ENCODE measurements at regions not wholly inside any gene's neighbourhood (a gene's known extent, or its start where the extent isn't known, plus 50 kb on each side); places are given as distances from the start of the nearest gene placed in this dataset.

GRCh38 chr2:136534811-136535210, 230.5 kb upstream of the THSD7B start:
- H3K36me3 Mint-ChIP-seq (ENCODE audit: low read depth) = no peaks in the 10 kb centered on the region
- DNase-seq (no peak), ATAC-seq (no peak)
- H3K4me3 Mint-ChIP-seq = no peak overlapping the region
- H3K27me3 Mint-ChIP-seq = peaks cover 14% of the 10 kb centered on the region
- H3K4me1 Mint-ChIP-seq = no peaks in the 10 kb centered on the region
- H3K27ac Mint-ChIP-seq = no peak overlapping the region
- no peaks in the 10 kb centered on the region for H3K9me3 ChIP-seq (ENCODE audit: control insufficient read depth, low read length, poor library complexity, severe bottlenecking)

GRCh38 chr2:136532171-136532570, 233.2 kb upstream of the THSD7B start:
- ATAC-seq (no peak), DNase-seq (no peak)
- peaks cover 20% of the 10 kb centered on the region for H3K27me3 Mint-ChIP-seq
- no peak overlapping the region for H3K4me3 Mint-ChIP-seq
- no peaks in the 10 kb centered on the region for H3K4me1 Mint-ChIP-seq
- no peaks in the 10 kb centered on the region for H3K36me3 Mint-ChIP-seq (ENCODE audit: low read depth)
- H3K27ac Mint-ChIP-seq = no peak overlapping the region
- H3K9me3 ChIP-seq (ENCODE audit: control insufficient read depth, low read length, poor library complexity, severe bottlenecking) = no peaks in the 10 kb centered on the region

- Mint-ChIP-seq H3K27me3 (peaks cover 20% of the 10 kb centered on the region), H3K36me3 (ENCODE audit: low read depth) (no peaks in the 10 kb centered on the region), H3K27ac (no peak overlapping the region), H3K4me1 (no peaks in the 10 kb centered on the region), H3K4me3 (no peak overlapping the region)
- H3K9me3 ChIP-seq (ENCODE audit: control insufficient read depth, low read length, poor library complexity, severe bottlenecking) = no peaks in the 10 kb centered on the region
- DNase-seq (no peak), ATAC-seq (no peak)
Observed at GRCh38 chr2:136531731-136532130, 233.6 kb upstream of the THSD7B start.

- no peak overlapping the region for H3K27ac Mint-ChIP-seq
Observed at GRCh38 chr2:136530146-136530545, 235.2 kb upstream of the THSD7B start.

GRCh38 chr2:136527560-136527959, 237.8 kb upstream of the THSD7B start:
- Mint-ChIP-seq H3K27ac (no peak overlapping the region), H3K4me1 (no peaks in the 10 kb centered on the region), H3K4me3 (no peak overlapping the region), H3K27me3 (peaks cover 15% of the 10 kb centered on the region), H3K36me3 (ENCODE audit: low read depth) (no peaks in the 10 kb centered on the region)
- H3K9me3 ChIP-seq (ENCODE audit: control insufficient read depth, low read length, poor library complexity, severe bottlenecking) = no peaks in the 10 kb centered on the region
- no peak for ATAC-seq
- DNase-seq = no peak

More at GRCh38 chr2:136530146-136530545, 235.2 kb upstream of the THSD7B start:
- H3K9me3 ChIP-seq (ENCODE audit: control insufficient read depth, low read length, poor library complexity, severe bottlenecking) = no peaks in the 10 kb centered on the region
- H3K4me3 Mint-ChIP-seq = no peak overlapping the region
- ATAC-seq (no peak), DNase-seq (no peak)
- H3K4me1 Mint-ChIP-seq = no peaks in the 10 kb centered on the region
- peaks cover 15% of the 10 kb centered on the region for H3K27me3 Mint-ChIP-seq
- H3K36me3 Mint-ChIP-seq (ENCODE audit: low read depth) = no peaks in the 10 kb centered on the region

GRCh38 chr2:136522724-136523123, 242.6 kb upstream of the THSD7B start:
- DNase-seq (no peak), ATAC-seq (no peak)
- Mint-ChIP-seq H3K27me3 (peaks cover 14% of the 10 kb centered on the region), H3K27ac (no peak overlapping the region), H3K4me1 (no peaks in the 10 kb centered on the region), H3K4me3 (no peak overlapping the region), H3K36me3 (ENCODE audit: low read depth) (no peaks in the 10 kb centered on the region)
- no peaks in the 10 kb centered on the region for H3K9me3 ChIP-seq (ENCODE audit: control insufficient read depth, low read length, poor library complexity, severe bottlenecking)

- Mint-ChIP-seq H3K27ac (no peak overlapping the region), H3K4me3 (no peak overlapping the region), H3K27me3 (peaks cover 45% of the 10 kb centered on the region), H3K4me1 (no peaks in the 10 kb centered on the region), H3K36me3 (ENCODE audit: low read depth) (no peaks in the 10 kb centered on the region)
- no peak for ATAC-seq
- DNase-seq = no peak
- H3K9me3 ChIP-seq (ENCODE audit: control insufficient read depth, low read length, poor library complexity, severe bottlenecking) = no peaks in the 10 kb centered on the region
Observed at GRCh38 chr2:136517716-136518115, 247.6 kb upstream of the THSD7B start.

GRCh38 chr2:136510244-136510643, 255.1 kb upstream of the THSD7B start:
- ATAC-seq (no peak), DNase-seq (no peak)
- H3K36me3 Mint-ChIP-seq (ENCODE audit: low read depth) = no peaks in the 10 kb centered on the region
- H3K27ac Mint-ChIP-seq = no peak overlapping the region
- no peaks in the 10 kb centered on the region for H3K4me1 Mint-ChIP-seq
- peaks cover 56% of the 10 kb centered on the region for H3K27me3 Mint-ChIP-seq
- H3K9me3 ChIP-seq (ENCODE audit: control insufficient read depth, low read length, poor library complexity, severe bottlenecking) = no peaks in the 10 kb centered on the region
- no peak overlapping the region for H3K4me3 Mint-ChIP-seq

- H3K4me3 Mint-ChIP-seq = no peak overlapping the region
- peaks cover 46% of the 10 kb centered on the region for H3K27me3 Mint-ChIP-seq
- H3K27ac Mint-ChIP-seq = no peak overlapping the region
- no peak for ATAC-seq
- no peaks in the 10 kb centered on the region for H3K36me3 Mint-ChIP-seq (ENCODE audit: low read depth)
- H3K9me3 ChIP-seq (ENCODE audit: control insufficient read depth, low read length, poor library complexity, severe bottlenecking) = no peaks in the 10 kb centered on the region
- H3K4me1 Mint-ChIP-seq = no peaks in the 10 kb centered on the region
- no peak for DNase-seq
Observed at GRCh38 chr2:136505462-136505861, 259.9 kb upstream of the THSD7B start.

GRCh38 chr2:136502660-136503059, 262.7 kb upstream of the THSD7B start:
- Mint-ChIP-seq H3K27me3 (peaks cover 36% of the 10 kb centered on the region), H3K4me3 (no peak overlapping the region), H3K36me3 (ENCODE audit: low read depth) (no peaks in the 10 kb centered on the region), H3K4me1 (no peaks in the 10 kb centered on the region), H3K27ac (no peak overlapping the region)
- ATAC-seq = no peak
- H3K9me3 ChIP-seq (ENCODE audit: control insufficient read depth, low read length, poor library complexity, severe bottlenecking) = no peaks in the 10 kb centered on the region
- DNase-seq = no peak

GRCh38 chr2:136497709-136498108, 267.6 kb upstream of the THSD7B start:
- H3K9me3 ChIP-seq (ENCODE audit: control insufficient read depth, low read length, poor library complexity, severe bottlenecking) = no peaks in the 10 kb centered on the region
- H3K4me3 Mint-ChIP-seq = no peak overlapping the region
- peaks cover 27% of the 10 kb centered on the region for H3K27me3 Mint-ChIP-seq
- no peaks in the 10 kb centered on the region for H3K36me3 Mint-ChIP-seq (ENCODE audit: low read depth)
- H3K4me1 Mint-ChIP-seq = no peaks in the 10 kb centered on the region
- ATAC-seq (no peak), DNase-seq (no peak)
- H3K27ac Mint-ChIP-seq = no peak overlapping the region

GRCh38 chr2:136496966-136497365, 268.4 kb upstream of the THSD7B start:
- no peak for ATAC-seq
- H3K9me3 ChIP-seq (ENCODE audit: control insufficient read depth, low read length, poor library complexity, severe bottlenecking) = no peaks in the 10 kb centered on the region
- H3K4me1 Mint-ChIP-seq = no peaks in the 10 kb centered on the region
- no peaks in the 10 kb centered on the region for H3K36me3 Mint-ChIP-seq (ENCODE audit: low read depth)
- no peak for DNase-seq
- H3K27ac Mint-ChIP-seq = no peak overlapping the region
- peaks cover 32% of the 10 kb centered on the region for H3K27me3 Mint-ChIP-seq
- no peak overlapping the region for H3K4me3 Mint-ChIP-seq

GRCh38 chr2:136495636-136496035, 269.7 kb upstream of the THSD7B start:
- no peak for ATAC-seq
- DNase-seq = no peak
- H3K27me3 Mint-ChIP-seq = peaks cover 37% of the 10 kb centered on the region
- no peak overlapping the region for H3K27ac Mint-ChIP-seq
- H3K4me1 Mint-ChIP-seq = no peaks in the 10 kb centered on the region
- H3K4me3 Mint-ChIP-seq = no peak overlapping the region
- H3K9me3 ChIP-seq (ENCODE audit: control insufficient read depth, low read length, poor library complexity, severe bottlenecking) = no peaks in the 10 kb centered on the region
- no peaks in the 10 kb centered on the region for H3K36me3 Mint-ChIP-seq (ENCODE audit: low read depth)

- H3K9me3 ChIP-seq (ENCODE audit: control insufficient read depth, low read length, poor library complexity, severe bottlenecking) = no peaks in the 10 kb centered on the region
- Mint-ChIP-seq H3K27me3 (peaks cover 27% of the 10 kb centered on the region), H3K36me3 (ENCODE audit: low read depth) (no peaks in the 10 kb centered on the region), H3K4me3 (no peak overlapping the region), H3K4me1 (no peaks in the 10 kb centered on the region), H3K27ac (no peak overlapping the region)
- ATAC-seq (no peak), DNase-seq (no peak)
Observed at GRCh38 chr2:136492901-136493300, 272.4 kb upstream of the THSD7B start.

- H3K4me1 Mint-ChIP-seq = no peaks in the 10 kb centered on the region
- H3K4me3 Mint-ChIP-seq = no peak overlapping the region
- no peaks in the 10 kb centered on the region for H3K9me3 ChIP-seq (ENCODE audit: control insufficient read depth, low read length, poor library complexity, severe bottlenecking)
- no peak for DNase-seq
- peaks cover 20% of the 10 kb centered on the region for H3K27me3 Mint-ChIP-seq
- ATAC-seq = no peak
- H3K36me3 Mint-ChIP-seq (ENCODE audit: low read depth) = no peaks in the 10 kb centered on the region
- no peak overlapping the region for H3K27ac Mint-ChIP-seq
Observed at GRCh38 chr2:136490100-136490499, 275.2 kb upstream of the THSD7B start.

Measured in T-helper 17 cell (primary cell).